ENCODE measurements at regions not wholly inside any gene's neighbourhood (a gene's known extent, or its start where the extent isn't known, plus 50 kb on each side); places are given as distances from the start of the nearest gene placed in this dataset.

DNA sequence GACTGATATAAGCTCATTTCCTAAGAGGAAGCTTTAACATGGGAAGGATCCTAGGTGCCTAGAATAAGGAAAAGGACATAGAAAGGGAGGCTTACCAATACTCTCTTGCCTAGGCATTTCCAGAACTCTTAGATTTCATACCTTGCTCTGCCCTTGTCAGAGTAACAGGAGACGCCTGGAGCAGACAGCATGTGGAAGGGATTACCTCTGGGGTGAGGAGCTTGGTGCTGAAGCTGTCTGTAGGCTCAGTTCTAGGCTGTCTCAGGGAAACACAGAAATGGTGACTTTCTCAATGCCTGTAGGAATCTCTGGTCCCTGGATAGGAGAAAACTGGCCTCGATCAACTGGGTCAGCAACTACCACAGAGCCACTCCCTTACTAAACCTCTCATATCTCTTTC is 150.0 kb downstream of the SLC4A3 start:
- DNase-seq (ENCODE audit: low read depth): no peak
- H3K4me3 ChIP-seq (ENCODE audit: low read depth, low read length): no peak overlapping the region
- no peak for TF ChIP-seq CTCF (IDR thresholded peaks at IDR 0.05; ENCODE audit: insufficient read depth, low read length, poor library complexity, severe bottlenecking)
- no peaks in the 10 kb centered on the region for H3K27me3 ChIP-seq (ENCODE audit: control insufficient read depth, insufficient read depth, low read length)
- H3K36me3 ChIP-seq (ENCODE audit: control insufficient read depth, insufficient read depth, low read length): no peaks in the 10 kb centered on the region

DNA sequence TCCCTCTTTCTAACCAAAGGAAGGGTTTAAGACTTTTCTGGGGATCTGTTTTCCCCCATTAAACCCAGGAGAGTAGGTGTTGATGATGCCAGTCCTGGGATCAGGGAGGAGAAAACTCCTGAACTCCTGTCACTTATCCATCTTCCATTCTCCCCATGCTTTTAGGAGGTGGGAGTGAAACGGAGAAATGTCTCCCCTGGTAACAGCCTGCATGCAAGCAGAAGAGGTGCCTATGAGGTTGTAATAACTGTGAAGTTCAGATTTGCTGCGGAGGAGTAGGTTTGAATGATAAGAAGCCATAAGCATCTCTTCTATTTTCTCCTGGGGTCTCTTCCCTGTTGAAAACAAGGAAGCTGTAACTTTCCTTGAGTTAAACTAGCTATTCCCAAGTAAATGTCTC is 150.8 kb downstream of the SLC4A3 start:
- Histone ChIP-seq H3K27me3 (ENCODE audit: control insufficient read depth, insufficient read depth, low read length) (peaks cover 2% of the 10 kb centered on the region), H3K4me3 (ENCODE audit: low read depth, low read length) (no peak overlapping the region), H3K36me3 (ENCODE audit: control insufficient read depth, insufficient read depth, low read length) (no peaks in the 10 kb centered on the region)
- no peak for DNase-seq (ENCODE audit: low read depth)
- no peak for TF ChIP-seq CTCF (IDR thresholded peaks at IDR 0.05; ENCODE audit: insufficient read depth, low read length, poor library complexity, severe bottlenecking)

GRCh38 chr2:219782737-219783348 is 155.4 kb downstream of the SLC4A3 start:
- Histone ChIP-seq H3K4me3 (ENCODE audit: low read depth, low read length) (no peak overlapping the region), H3K27me3 (ENCODE audit: control insufficient read depth, insufficient read depth, low read length) (peaks cover 2% of the 10 kb centered on the region), H3K36me3 (ENCODE audit: control insufficient read depth, insufficient read depth, low read length) (no peaks in the 10 kb centered on the region)
- no peak for DNase-seq (ENCODE audit: low read depth)
- TF ChIP-seq CTCF (IDR thresholded peaks at IDR 0.05; ENCODE audit: insufficient read depth, low read length, poor library complexity, severe bottlenecking): no peak

- Histone ChIP-seq H3K27me3 (ENCODE audit: control insufficient read depth, insufficient read depth, low read length) (peaks cover 2% of the 10 kb centered on the region), H3K36me3 (ENCODE audit: control insufficient read depth, insufficient read depth, low read length) (no peaks in the 10 kb centered on the region), H3K4me3 (ENCODE audit: low read depth, low read length) (no peak overlapping the region)
- DNase-seq (ENCODE audit: low read depth): no peak
- TF ChIP-seq CTCF (IDR thresholded peaks at IDR 0.05; ENCODE audit: insufficient read depth, low read length, poor library complexity, severe bottlenecking): no peak
Measured at GRCh38 chr2:219783359-219783975, 156.0 kb downstream of the SLC4A3 start.

DNA sequence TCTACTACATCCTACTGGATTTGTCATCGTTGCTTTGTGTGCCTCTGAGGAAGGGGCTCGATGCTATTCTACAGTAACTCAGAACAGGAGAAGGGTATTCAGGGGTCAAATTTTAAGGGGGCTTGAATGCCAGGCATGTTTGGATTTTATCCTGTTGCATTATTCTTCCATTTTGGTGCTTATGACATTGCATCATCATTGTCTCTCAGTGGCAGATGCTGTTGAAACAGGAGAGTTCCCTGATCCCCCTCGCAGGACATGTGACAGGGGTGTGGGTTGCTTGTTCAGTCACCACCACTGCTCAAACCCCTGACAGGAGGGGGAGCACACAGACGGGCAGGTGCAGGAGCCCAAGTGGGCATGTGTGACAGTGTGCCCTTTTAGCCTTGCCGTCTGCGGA is 156.7 kb downstream of the SLC4A3 start:
- TF ChIP-seq CTCF (IDR thresholded peaks at IDR 0.05; ENCODE audit: insufficient read depth, low read length, poor library complexity, severe bottlenecking): no peak
- Histone ChIP-seq H3K36me3 (ENCODE audit: control insufficient read depth, insufficient read depth, low read length) (no peaks in the 10 kb centered on the region), H3K27me3 (ENCODE audit: control insufficient read depth, insufficient read depth, low read length) (peaks cover 2% of the 10 kb centered on the region), H3K4me3 (ENCODE audit: low read depth, low read length) (no peak overlapping the region)
- DNase-seq (ENCODE audit: low read depth): no peak

- TF ChIP-seq CTCF (IDR thresholded peaks at IDR 0.05; ENCODE audit: insufficient read depth, low read length, poor library complexity, severe bottlenecking): no peak
- Histone ChIP-seq H3K36me3 (ENCODE audit: control insufficient read depth, insufficient read depth, low read length) (no peaks in the 10 kb centered on the region), H3K27me3 (ENCODE audit: control insufficient read depth, insufficient read depth, low read length) (no peaks in the 10 kb centered on the region), H3K4me3 (ENCODE audit: low read depth, low read length) (no peak overlapping the region)
- no peak for DNase-seq (ENCODE audit: low read depth)
Measured at GRCh38 chr2:219789476-219789875, 162.0 kb downstream of the SLC4A3 start.

All from kidney epithelial cell (primary cell).